NCI-H1092 treated with DMSO at 0.1 percent for 48 hours (cell line): ENCODE measurements at regions not wholly inside any gene's neighbourhood (a gene's known extent, or its start where the extent isn't known, plus 50 kb on each side); places are given as distances from the start of the nearest gene placed in this dataset.

Experiments
- DNase-seq: peaks from one replicate; lab custom pipeline; 2025; lab: John Stamatoyannopoulos, UW

GRCh38 chr6:74879976-74880375, 325.9 kb downstream of the COL12A1 start:
- DNase-seq, result no peak

GRCh38 chr6:74879234-74879633, 326.6 kb downstream of the COL12A1 start:
- DNase-seq, result no peak

DNA sequence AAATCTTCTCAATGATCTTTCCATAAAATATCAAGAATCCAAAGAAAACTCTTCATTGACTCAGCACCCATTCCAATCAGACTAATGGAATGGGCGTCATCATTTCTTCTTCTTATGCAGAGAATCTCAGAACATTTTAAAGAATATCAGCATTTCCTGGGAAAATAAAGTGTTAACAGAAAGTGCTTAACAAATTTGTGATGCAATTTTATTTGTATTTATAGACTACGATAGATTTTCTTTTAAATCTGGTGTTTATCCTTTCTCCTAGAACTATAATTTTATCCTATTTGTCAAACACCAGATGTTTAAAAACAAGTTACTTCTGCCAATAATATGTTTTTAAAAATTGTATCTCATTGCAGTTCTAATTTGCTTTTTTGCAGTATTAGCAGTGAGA, 330.7 kb downstream of the COL12A1 start:
- no peak for DNase-seq

GRCh38 chr6:74872754-74873476, 332.9 kb downstream of the COL12A1 start:
- no peak for DNase-seq

DNA sequence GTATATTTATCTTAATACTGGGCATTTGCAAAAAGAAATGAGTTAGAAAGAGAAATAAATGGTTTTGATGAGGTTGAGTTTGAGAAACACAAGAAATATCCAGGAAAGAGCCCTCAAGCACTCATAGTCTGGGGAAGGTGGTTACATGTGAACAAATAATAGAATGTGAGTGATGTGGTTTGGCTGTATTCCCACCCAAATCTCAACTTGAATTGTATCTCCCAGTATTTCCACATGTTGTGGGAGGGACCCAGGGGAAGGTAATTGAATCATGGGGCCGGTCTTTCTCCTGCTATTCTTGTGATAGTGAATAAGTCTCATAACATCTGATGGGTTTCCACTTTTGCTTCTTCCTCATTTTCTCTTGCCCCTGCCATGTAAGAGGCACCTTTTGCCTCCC, 334.1 kb downstream of the COL12A1 start:
- DNase-seq, result no peak

DNA sequence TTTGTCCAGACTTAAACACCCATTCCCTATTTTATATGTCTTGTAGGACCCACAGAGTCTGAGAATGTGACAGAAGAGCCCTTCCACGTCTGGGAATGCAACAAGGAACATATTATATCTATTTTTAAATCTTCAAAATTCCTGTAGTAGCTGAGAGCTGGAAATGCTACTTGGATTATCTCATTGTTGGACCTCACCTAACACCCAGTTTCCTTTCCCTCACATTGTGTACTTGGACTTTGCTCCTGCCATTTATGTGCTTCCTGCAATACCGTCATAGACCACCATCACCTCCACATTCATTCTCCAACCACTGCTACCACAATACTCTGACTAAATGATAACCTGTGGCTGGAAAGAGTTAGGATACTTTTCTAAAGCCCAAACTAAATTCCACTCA, 335.4 kb downstream of the COL12A1 start:
- no peak for DNase-seq

DNA sequence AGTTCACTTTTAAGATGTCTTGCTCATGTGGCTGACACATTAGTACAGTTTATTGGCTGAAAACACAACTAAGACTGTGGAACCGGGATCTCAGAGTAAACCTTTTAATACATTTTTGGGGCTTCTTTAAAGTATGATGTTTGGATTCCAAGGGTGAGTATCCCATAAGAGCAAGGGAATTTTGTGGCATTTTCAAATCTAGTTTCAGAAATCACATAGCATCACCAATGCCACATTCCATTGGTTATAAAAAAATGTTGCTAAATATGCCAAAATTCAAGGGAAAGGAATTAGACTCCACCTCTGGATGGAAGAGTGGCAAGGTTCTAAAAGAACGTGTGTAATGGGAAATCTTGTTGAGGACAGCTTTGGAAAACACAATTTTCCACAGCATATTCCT, 338.6 kb downstream of the COL12A1 start:
- DNase-seq, result no peak

DNA sequence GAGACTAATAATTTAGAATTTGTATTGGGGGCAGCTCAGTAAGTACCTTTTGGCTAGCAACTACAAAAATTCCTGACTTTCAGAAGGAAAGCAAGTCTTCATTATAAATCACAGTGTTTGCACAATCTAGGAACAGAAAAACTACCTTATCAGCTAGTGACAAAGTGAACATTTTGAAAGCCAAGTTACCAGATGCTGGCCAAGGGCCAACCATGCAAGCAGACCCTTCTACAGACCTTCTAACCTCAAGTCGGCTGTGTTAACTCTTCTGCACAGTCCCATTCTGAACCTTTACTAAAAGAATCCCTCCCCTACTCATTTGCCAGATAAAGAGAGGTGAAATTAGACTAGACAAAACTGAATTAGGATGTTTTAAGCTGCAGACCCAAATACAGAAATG, 341.9 kb downstream of the COL12A1 start:
- no peak for DNase-seq

DNA sequence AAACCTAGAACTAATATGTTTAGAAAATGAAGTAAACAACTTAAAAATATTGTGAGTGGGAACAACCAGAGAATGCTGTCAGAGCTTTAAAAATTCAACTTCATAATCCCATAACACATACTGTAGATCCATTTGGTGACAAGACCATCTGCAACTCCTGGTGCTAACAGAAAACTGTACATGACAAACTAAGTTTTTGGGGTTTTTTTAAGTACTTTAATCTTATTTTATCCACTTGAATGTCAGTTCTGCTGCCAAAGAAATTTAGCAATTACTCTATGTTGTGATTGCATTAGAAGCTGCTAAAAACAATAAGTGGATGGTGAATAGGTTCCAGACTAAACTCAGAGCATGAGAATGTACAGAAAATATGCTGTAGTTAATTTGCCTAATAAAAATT, 345.4 kb downstream of the COL12A1 start:
- no peak for DNase-seq

GRCh38 chr6:74857157-74857556, 348.7 kb downstream of the COL12A1 start:
- no peak for DNase-seq

DNA sequence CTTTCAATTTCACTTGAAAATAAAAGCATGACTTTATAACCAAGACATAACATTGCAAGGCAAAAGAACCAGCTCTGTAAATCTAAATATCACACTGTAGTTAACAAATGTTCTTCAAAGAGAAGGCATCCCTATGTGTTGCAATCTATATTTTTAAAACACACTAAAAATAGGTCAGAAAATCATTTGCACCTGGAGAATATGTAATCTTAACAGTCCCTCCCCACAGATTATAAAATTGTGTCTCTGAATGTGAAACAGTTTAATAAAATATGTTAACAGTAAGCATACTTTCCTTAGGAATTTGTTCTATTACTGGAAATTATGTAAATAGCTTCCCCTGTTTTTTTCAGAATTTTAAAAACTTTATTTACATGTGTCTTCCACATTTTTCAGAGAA, 351.9 kb downstream of the COL12A1 start:
- DNase-seq, result no peak

- no peak for DNase-seq
Observed at GRCh38 chr6:74851596-74851995, 354.3 kb downstream of the COL12A1 start.

- DNase-seq, result no peak
Observed at GRCh38 chr6:74840953-74841352, 364.9 kb downstream of the COL12A1 start.

DNA sequence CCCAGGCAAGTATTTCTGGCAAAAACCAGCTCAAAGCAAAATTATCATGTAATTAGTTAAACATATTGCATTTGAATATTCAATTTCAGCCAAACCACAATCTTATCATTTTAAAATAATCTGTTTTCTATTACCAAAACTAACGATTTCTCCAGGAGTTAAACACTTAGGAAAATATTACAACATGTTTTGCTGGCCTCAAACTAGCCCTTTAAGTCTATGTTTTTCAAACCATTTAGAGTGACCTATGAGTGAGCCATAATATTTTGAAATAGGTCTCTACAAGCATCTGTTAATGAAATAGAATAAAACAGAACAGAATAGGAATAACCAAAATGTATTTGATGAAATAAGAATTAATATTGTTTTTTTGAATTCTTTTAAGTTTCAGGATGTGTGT, 370.9 kb downstream of the COL12A1 start:
- no peak for DNase-seq

- DNase-seq, result no peak
Observed at GRCh38 chr6:74826263-74826662, 379.6 kb downstream of the COL12A1 start.

DNA sequence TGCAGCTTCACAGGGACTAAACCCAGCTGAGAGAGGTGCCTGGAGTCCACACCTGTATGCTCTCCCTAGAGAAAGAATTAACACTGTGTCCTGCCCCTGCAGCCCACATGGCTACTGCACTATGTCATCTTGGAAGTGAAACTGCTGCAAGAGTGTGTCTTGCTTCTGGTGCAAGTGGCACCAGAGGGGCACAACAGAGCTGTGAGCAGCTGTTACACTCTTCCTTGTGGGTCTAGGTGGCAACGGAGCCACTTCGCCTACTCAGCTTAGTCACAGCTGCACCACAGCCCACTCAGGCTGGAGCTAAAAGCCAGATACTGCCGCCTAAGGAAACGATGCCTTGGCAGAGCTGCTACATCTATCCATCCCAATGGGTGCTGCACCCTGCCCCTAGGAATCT, 391.4 kb downstream of the COL12A1 start:
- no peak for DNase-seq

GRCh38 chr6:74807674-74808073, 398.2 kb downstream of the COL12A1 start:
- no peak for DNase-seq

DNA sequence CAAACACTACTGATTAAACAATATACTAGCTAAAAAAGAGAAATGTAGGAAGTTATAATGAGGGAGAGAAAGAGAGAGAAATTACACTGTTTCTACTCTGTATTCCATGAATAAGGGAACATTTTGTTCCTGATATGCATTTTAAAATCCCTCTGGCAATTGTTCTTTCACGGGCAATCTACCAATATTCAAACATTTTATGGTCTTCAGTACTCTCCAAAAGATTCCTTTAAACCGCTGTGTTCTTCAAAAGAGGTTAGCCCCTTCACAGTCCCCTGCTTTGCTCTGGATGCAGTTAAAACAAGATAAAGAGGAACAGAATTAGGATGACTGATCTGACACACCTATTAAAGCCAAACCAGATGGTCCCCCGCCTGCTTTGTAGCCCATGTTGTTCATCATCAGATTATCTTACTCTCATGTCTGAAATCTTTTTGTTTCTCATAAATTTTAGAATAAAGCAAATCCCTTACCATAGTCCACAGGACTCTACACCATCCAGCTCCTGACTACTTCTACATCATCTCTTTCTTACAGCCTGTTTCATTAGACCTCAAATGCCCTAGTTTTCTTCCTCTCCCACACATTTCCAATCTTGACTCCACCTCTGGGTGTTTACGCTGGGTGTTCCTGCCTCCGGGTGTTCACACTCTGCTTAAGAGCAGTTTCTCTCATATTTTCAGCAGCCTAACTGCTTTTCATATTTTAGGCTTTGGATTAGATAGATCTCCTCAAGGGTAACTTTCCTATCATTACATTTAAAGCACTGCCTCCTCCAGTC, 399.7 kb downstream of the COL12A1 start:
- no peak for DNase-seq

GRCh38 chr6:74798302-74798701, 407.6 kb downstream of the COL12A1 start:
- no peak for DNase-seq

- no peak for DNase-seq
Observed at GRCh38 chr6:74785236-74785635, 420.6 kb downstream of the COL12A1 start.

DNA sequence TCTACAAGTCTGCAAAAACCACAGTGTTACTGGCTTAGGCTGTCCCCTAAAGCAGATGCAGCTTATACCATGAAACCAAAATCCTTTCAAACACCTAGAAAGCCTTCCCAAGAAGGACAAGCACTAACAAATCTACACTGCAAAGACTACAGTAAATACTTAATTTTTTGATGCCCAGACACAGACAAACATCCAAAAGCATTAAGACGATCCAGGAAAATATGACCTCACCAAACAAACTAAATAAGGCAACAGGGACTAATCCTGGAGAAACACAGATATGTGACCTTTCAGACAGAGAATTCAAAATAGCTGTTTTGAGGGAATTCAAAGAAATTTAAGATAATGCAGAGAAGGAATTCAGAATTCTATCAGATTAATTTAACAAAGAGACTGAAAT, 423.5 kb downstream of the COL12A1 start:
- DNase-seq, result no peak

DNA sequence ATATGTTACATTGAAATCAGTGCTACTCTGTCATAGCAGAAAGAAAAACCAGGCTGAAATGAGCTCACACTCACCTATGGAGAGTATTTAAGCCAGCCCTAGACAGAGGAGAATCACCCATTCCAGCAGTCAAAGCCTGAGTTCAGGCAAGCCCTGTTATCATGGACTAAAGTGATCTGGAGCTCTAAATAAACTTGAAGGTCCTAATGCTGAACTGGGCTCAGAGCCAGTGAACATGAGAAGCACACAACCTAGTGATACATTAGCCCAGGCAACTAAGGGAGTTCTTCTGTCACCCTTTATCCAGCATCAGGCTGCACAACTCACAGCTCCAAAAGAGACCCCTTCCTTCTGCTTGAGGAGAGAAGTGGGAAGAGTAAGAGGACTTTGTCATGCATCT, 425.0 kb downstream of the COL12A1 start:
- DNase-seq, result no peak

DNA sequence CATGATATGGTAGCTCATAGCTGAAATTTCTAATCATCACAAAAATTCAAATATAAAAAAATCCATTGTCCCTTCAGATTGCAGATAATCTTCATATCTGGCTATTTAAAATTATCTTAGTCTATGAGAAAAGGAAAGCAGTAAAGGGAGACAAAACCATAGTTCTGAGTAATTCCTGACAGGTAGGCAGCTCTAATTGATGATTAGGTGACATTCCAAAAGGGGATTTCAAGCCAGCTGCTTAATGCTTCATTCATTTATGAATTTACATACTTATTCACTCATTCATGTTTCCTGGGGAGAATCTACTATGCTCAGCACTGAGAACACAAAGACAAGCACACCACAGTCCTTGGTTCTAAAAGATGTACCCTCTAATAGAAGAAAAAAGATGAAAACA, 437.1 kb downstream of the COL12A1 start:
- no peak for DNase-seq

DNA sequence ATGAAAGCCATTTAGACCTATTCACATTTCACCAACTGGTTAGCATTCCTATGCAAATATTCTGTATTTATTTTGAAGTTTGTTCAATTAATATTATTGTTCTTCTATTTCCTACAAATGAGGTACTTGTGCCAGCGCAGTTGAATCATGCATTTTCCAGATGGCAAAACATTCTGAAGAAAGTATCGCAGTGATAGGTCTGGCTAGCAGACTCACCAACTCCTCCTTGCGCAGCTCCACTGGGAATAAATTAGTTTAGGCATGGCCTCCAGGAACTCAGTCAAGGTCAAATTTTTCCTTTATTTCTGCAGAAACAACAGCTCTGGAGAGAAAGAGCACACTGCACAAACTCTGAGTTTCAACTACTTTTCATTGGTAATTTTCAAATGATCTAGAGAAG, 437.7 kb downstream of the COL12A1 start:
- no peak for DNase-seq
